Left ventricle myocardium inferior (tissue), 1 donor: ENCODE measurements at regions not wholly inside any gene's neighbourhood (a gene's known extent, or its start where the extent isn't known, plus 50 kb on each side); places are given as distances from the start of the nearest gene placed in this dataset.
"Not testable (repeated sequence)": the region's sequence is repeated elsewhere in the genome, so short reads cannot be mapped to it uniquely, and the experiment has no call there.

Source experiments
- DNase-seq: peaks from one replicate; pipeline ENCODE4 v3.0.0-alpha.2; 2020
- H3K27ac ChIP-seq: fragments of 200-600 bp; replicated peaks from 2 replicates; pipeline ENCODE4 v1.8.0; 2021
- H3K27me3 ChIP-seq: fragments of 200-600 bp; 2 replicates; pipeline ENCODE4 v1.8.0; 2021; ENCODE audit warnings: low read depth
- H3K36me3 ChIP-seq: fragments of 200-600 bp; 2 replicates; pipeline ENCODE4 v1.8.0; 2021
- H3K4me1 ChIP-seq: fragments of 200-600 bp; 2 replicates; pipeline ENCODE4 v1.8.0; 2021
- H3K4me3 ChIP-seq: fragments of 200-600 bp; 2 replicates; pipeline ENCODE4 v1.8.0; 2021; ENCODE audit warnings: mild to moderate bottlenecking, moderate library complexity
- H3K9me3 ChIP-seq: fragments of 200-600 bp; replicated peaks from 2 replicates; pipeline ENCODE4 v1.8.0; 2021
- CTCF ChIP-seq: fragments of 200-600 bp; IDR thresholded peaks from 2 replicates; pipeline ENCODE4 v1.8.0; 2021; ENCODE audit warnings: antibody characterized with exemption, mild to moderate bottlenecking, borderline replicate concordance
- intact Hi-C: fragments of 100-400 bp; cut with micrococcal nuclease; formaldehyde crosslinking; loops from one replicate; pipeline ENCODE4 v1.11.0; 2022
- donor health status: DM: no; HTN: yes; CAD: no; lungs with severe emphysema.

DNA sequence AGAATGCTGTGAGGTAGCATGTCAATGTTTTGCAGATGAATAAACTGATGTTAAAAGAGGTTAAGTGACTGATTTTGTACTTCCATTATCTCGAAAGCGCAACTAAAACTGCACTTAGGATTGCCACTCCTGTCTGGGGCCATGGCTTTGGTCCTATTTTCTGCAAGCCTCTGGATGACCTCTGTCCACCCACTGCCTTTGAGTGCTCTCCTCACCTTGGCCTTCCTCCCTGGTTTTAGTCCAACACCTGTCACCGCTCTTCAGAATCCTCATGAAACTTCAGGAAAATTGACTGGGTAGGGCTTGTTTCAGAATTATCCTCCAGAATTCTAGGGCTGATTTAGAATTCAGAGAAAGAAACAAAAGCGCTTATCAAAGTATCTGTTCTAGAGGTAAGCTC is 51.1 kb upstream of the HNMT start:
- intact Hi-C loops = no loop called here
- TF ChIP-seq CTCF = no peak
- no peak overlapping the region for H3K4me3 ChIP-seq
- DNase-seq = no peak
- H3K27ac ChIP-seq = no peak overlapping the region
- H3K27me3 ChIP-seq = no peaks in the 10 kb centered on the region
- H3K4me1 ChIP-seq = no peaks in the 10 kb centered on the region
- no peaks in the 10 kb centered on the region for H3K36me3 ChIP-seq
- no peaks in the 10 kb centered on the region for H3K9me3 ChIP-seq

DNA sequence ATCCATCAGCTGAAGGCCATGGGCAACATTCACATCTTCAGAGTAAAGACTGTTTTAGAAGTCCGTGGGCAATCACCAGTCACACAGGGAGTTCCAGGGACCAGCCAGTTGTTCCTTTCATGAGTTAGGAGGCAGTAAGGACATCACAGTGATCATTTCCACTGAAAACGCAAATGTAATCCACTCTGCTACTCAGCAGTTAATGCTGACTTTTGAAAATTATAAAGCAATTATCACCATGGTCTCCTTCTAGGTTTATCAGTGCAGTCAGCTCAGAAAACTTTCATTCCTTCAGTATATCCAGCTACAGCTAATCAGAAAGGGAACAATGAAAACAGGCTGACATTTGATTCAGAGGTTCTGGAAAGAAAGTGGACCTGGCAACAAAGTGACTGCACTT is 50.6 kb upstream of the HNMT start:
- DNase-seq, H3K27ac ChIP-seq, H3K9me3 ChIP-seq, H3K36me3 ChIP-seq, H3K4me1 ChIP-seq, H3K4me3 ChIP-seq, H3K27me3 ChIP-seq, intact Hi-C loops: not testable (repeated sequence)
